Activated CD4-positive, alpha-beta T cell treated with anti-CD3 and anti-CD28 coated beads for 48 hours (primary cell): ENCODE measurements at regions not wholly inside any gene's neighbourhood (a gene's known extent, or its start where the extent isn't known, plus 50 kb on each side); places are given as distances from the start of the nearest gene placed in this dataset.
"Not testable (repeated sequence)": the region's sequence is repeated elsewhere in the genome, so short reads cannot be mapped to it uniquely, and the experiment has no call there.

Experiments used
- DNase-seq: peaks from one replicate; pipeline ENCODE4 v3.0.0-alpha.2; 2020

DNA sequence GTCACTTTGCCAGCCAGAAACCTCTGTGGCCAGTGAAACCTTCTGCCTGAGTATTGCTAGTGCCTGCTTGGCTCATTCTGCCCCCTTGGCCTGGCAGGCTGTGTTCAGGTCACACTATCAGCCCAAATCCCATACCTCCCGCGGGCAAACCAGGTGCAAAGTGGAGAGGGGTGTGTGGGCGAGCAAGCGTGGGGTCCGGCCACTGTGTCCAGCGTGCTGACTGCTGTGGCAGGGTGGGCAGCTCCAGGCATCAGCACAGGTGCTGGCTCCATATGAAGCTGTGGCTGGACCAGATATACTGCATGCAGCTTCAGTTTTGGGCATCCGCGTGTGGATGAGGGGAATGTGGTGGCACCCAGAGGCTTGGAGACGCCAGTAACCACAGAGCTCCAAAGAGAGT, 576.5 kb upstream of the EDIL3 start:
- no peak for DNase-seq

DNA sequence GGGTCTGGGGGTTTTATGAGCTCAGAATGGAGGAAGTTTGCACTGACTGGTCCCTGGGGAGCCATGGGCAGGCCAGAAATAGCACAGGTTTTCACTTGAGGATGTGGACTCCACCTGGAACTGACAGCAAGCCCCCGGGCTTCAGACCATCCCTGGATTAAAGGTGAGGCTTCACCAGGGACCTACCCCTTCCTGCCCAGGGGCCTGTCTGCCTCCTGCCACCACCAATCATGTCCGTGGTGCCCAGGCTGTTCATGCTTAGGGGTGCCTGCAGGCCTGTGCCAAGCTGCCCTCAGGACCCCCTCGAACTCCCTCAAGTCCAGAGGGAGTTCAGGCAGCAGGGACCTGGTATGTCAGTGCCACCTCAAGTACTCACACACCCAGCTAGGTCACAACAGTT, 577.2 kb upstream of the EDIL3 start:
- DNase-seq = no peak

DNA sequence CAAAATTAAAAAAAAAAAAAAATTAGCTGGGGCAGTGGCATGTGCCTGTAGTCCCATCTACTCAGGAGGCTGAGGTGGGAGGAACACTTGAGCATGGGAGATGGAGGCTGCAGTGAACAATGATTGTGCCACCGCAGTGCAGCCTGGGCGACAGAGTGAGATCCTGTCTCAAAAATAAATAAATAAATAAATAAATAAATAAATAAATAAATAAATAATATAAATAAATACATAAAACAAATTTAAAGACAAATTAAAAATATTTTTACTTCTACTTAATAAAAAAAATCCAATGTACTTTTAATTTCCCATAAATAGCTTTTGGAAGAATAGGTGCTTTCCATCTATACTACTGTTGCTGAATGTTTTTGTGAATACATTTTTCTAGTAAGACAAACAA, 598.4 kb upstream of the EDIL3 start:
- DNase-seq = no peak

DNA sequence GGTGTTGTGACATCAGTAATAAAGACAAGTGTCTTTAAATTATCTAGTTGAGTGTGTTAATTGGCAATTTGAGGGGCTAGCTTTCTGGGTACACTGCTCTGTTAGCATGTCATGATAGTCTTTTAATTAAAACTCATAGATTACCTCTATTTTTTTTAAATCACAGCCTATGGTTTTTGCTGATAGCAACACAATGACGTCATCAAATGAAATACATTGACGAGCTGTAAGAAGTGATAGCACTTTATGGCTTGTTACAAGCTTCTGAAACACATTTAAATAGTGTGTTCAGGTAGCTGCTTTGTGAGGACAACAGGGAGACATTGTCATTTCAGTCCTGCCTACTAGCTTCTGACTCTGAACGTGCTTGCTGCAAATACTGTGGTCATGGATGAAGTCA, 600.5 kb upstream of the EDIL3 start:
- no peak for DNase-seq

DNA sequence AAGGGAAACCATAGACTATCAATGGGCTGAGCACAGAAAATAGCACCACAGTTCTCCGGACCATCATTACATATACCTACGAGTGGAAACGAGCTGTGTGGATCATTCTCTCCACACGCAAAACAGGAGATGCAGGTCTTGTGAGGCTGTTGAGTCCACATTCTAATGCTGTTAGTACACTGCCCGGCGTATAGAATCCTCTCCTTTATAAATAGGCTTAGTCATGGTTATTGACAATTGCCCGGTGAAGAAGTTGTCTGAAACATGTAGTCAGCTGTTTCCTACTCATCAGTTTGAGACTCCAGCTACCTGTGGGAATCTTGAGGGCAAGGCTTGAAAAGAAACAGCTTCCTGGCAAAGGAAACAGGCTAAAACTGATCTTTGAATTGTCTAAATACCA, 602.0 kb upstream of the EDIL3 start:
- no peak for DNase-seq

DNA sequence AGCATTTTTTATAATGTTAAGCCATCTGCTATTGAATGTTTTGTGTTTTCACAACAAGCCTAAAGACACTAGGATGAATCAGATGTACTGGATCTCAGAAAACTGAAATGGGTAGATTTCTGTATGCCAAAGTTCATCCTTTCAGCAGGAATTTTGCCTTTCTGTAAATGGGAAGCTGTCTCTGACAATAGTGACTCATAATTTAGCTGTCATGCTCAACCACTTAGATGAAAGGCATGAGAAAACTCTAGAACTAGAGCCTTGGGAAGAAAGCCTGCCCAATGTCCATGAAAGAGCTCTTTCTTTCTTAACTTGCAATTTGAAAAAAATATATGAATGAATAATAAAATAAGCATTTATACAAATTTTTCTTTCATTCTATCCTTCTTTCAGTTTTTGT, 616.0 kb upstream of the EDIL3 start:
- no peak for DNase-seq

DNA sequence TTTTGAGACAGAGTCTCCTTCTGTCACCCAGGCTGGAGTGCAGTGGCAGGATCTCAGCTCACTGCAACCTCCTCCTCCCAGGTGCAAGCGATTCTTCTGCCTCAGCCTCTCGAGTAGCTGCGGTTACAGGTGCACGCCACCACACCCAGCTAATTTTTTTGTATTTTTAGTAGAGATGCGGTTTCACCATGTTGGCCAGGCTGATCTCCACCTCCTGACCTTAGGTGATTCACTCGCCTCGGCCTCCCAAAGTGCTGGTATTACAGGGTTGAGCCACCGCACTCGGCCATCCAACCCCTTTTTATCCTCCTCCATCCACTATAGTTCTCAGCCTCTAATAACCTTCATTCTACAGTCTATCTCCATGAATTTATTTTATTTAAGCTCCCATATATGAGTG, 617.3 kb upstream of the EDIL3 start:
- not testable (repeated sequence) for DNase-seq

DNA sequence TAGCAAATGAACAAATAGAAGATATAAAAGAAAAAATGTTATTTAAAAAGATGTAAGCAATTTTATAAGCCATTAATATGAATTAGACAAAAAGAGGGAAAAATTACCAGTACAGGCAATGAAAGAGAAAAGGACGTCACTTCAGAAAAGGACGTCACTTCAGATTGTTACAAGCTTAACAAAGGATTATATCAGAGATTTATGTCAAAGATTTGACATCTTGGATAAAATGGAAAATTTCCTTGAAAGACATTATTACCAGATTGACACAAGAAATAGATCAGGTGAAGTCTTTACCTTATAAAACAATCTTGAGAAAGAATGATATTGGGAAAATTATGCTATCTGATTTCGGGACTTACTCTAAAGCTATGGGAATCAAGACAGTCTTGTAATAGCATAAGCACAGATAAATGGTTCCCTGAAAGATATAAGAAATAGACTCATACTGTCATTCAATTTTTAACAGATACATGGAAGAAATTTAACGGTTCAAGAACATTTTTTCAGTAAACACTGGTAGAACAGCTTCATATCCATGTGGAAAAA, 625.4 kb upstream of the EDIL3 start:
- DNase-seq = no peak

DNA sequence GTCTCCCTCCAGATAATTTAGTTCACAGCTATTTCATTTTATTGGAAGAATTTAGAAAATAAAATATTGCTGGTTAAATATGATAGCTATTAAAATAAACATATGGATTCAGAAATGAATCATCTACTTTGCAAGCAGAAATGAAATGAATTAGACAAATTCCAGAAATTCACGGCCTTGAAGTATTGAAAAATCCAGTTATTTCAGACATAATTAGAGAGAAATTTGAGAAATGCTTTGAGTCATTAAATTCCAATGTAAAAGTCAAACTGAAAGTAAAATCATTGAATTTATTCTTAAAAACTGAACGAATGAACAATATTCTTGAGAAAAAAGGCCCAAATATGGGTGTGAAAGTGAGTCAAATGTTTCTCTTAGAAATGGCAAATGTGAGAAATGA, 632.6 kb upstream of the EDIL3 start:
- DNase-seq = no peak

DNA sequence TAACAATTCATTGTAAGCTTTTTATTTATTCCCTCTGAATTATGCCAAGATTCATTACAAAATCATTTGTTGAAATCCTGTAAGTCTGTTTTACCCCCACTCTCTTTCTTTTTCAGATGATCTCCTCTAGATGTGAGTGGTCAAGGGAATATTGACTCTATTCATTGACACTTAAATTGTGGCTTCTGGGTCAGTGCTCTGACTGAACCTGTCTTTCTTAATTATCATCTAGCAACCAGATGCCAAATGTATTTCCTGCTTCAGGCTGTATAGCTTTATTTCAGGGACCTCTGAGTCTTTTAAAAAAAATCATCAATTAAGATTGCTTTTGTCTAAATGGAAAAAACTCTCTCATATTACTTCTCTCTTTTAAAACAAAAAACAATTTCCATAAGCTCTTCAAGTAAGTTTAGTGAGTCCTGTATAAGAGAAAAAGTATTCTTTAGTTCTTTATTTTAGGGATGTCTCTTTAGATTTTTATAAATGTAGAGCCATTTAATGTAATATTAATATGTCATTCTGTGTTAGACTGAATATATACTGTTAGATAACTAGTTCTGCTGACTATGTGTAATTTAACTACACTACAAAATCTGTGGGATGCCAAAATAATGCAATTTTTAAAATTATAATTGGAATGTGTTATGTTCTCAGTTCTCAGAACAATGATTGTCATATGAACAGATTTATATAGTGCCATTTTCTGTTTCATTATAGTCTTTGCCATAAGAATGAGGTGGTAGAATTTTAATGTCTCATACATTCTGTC, 645.8 kb upstream of the EDIL3 start:
- no peak for DNase-seq

DNA sequence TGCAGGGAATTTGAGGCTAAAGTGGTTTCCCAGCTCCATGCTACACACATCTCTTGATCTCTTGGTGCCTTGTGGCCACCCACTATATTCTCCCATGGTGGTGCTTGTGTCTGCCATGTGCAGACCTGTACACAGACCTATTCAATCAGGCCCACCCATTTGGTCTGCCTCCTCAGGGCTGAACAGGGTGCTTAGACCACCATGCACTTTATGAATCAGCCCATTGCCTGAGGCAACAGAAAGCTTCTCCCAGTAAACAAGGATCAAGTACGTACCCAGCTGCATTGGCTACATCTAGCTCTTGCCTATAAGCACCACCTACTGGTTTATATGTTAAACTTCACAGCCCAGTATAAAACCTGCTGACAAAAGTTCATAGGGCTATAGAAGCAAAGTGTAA, 664.3 kb upstream of the EDIL3 start:
- DNase-seq = no peak

DNA sequence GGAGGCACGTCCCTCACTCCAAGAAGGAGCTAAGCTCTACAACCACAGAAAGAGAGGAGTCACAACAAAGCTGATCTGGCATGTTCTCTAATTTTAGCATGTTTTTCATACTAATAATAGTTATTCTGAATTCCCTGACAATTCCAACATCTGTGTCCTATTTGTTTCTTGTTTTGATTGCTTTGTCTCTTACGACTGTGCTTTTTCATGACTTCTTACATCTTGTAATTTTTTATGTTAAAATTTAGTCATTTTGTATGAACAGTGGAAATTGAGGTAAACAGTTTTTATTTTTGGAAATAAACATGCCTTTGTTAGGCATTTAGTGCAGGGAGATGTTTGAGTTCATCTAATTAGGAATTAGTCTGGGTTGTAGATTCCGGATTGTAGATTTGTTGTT, 668.1 kb upstream of the EDIL3 start:
- DNase-seq = no peak

DNA sequence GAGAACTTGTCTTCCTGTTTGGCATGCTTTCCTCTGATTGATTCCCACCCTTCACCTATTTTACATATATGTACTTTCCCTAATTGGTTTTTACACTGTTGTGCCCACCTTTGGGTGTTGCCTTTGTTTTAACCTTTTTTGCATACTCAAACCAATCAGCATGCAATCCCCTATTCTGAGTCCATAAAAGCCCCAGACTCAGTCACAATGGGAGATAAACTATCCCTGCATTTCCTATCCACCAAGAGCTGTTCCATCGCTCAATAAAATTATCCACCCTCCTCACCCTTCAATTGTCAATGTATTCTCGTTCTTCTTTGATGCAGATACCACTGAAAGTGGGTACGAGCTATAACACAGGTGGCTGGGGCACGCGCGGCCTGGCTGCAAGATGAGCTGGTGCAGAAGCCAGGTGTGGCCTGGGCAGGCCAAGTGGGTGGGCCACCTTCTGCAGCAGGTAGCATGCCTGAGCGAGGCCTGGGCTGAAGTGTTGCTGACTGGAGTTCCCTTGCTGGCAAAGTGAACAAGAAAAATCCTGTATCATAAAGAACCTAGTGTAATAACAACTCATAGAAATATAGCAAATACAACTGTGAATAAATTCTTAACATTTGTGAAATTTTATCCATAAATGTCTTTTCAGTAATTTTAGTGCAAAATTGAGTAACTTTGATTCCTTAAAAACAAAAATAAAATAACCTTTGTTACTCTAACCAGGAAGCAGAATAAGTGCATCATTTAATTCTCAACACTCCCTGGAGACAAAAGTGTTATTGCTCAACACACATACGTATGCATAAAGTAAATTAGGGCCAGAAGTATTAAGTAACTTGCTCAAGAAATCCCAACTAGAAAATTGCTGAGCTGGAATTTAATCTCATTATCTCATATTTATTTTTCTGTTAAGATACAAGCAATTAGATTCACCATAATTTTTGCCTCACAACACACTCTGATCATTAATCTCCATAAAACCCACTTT, 685.3 kb upstream of the EDIL3 start:
- no peak for DNase-seq

DNA sequence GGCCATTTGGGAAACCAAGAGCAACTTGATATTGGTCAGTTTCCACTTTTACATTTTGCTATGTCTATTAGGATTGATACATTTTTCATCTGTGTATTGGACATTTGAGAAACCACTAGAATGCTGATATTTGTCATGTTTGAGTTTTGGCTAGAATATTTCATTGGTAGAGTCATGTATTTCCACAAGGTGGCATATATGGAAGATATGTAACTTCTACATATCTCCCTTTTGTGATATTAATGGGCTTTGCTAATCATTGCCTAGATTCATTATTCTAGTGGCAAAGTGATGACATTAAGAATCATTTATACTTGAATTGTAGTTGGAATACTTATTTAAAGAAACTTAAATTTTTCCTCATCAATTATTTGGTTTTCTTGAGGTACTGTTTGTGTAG, 692.9 kb upstream of the EDIL3 start:
- no peak for DNase-seq

DNA sequence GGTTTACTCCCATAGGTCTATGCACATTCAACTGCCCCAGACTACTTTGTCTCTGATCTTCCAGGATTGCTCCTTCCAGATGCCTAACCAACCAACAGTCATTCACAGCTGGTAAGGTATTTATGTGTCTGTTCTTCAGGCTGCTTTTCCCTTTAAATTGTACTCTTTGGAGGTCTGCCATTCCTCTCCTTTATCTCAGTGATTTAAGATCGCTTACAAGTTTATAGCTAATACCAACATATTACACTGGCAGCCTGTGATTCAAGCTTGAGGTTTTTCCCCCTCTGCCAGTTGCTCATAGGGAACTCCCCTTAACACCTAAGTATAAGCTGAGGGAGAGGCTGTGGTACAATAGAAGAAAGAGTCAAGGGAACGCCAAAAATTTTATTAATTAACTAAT, 711.7 kb upstream of the EDIL3 start:
- DNase-seq = no peak

DNA sequence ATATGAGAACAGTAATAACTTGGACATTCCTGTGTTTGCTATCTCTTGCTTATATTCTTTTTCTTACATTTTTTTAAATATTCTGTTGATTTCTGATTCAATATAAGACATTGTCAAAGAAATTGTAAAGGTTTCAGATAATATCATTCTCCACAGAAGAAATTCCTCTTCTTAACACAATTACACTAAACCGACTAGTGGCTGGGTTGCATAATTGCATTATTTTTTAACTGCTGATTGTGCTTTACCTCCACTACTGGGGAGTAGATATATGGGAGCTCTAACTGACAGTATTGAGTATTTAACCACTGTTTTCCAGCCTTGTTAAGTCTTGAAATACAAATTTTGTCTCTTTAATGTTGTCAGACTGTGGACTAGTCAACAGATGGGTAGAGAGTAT, 723.8 kb upstream of the EDIL3 start:
- DNase-seq = no peak

DNA sequence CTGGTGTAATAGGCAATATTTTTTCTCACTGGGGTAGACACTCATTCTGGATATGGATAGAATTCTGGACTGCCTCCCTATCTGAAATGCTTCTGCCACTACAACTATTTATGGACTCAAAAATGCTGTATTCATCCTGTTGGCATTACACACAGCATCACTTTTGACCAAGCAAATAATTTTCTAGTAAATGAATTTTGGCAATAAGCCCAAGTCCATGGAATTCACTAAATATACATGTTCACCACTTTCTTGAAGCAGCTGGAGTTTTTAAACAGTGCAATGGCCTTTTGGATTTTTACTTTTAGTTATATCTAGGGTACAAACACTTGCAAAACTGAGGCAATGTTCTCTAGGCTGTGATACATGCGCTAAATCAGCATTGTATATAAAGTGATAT, 724.9 kb upstream of the EDIL3 start:
- DNase-seq = no peak

DNA sequence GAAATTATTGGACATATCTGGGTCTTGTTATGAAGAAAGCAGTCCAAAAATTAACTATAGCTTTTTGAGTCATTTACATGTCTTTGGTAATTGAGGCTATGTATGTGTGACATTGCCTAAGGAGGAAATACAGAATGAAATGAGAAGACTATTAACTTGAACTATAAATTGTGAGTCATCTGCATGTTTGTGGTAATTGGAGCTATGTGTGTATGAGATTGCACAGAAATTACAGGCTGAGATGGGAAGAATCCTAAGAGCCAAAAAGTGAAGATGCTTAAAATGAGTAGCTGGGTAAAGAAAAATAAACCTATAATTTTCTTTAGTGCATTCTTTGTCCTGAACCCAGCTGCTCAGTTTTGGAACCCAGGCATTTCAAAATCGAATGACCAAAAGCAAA, 747.6 kb upstream of the EDIL3 start:
- no peak for DNase-seq

DNA sequence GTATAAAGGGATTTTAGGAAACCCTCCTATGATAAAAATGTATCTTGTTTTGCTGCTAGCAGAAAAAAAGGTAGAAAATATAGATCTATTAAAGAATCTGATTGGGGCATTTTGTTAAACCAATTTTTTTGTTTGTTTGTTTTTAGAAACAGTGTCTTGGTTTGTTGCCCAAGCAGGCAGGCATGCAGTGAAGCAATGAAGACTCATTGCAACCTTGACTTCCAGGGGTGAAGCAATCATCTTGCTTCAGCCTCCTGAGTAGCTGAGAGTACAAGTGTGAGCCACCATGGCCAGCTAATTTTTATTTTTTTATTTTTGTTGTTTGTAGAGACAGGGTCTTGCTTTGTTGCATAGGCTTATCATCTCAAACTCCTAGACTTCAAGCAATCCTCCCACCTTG, 755.8 kb upstream of the EDIL3 start:
- DNase-seq = no peak

DNA sequence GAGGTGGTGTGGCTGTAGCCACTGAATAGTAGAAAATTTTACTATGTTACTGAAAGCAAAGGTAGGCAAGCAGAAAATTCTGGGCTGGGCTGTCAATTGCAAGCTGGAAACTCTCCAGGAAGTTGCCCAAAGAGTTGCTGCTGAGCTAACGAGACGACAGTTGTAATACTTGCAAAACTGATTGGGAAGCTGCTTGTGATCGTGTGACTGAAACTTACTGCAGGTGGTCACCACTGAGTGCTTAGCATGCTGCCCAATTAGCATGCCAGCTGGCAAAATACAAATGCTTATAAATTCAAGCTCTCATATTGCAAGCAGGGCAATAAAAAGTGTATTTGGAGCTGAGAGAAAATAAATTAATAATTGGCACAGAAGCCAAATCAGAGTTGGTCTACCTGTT, 758.5 kb upstream of the EDIL3 start:
- no peak for DNase-seq

DNA sequence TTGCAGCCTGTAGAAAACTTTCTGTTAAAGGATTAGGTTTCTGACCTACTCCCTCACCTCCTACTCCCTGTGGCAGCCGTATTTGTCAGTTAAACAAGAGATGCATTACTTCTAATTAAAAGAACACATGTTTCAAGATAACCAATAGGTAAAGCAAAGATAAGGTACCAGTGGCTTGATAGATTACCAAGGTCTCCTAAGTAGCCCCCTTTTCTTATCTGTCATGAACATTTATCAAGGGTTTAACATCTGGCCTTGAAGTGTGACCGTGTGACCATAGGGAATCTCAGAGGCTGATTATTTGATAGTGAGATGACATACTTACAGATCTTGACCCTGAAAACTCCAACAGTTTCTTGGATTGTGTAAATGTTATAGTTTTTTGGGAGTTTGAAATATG, 764.0 kb upstream of the EDIL3 start:
- DNase-seq = no peak

DNA sequence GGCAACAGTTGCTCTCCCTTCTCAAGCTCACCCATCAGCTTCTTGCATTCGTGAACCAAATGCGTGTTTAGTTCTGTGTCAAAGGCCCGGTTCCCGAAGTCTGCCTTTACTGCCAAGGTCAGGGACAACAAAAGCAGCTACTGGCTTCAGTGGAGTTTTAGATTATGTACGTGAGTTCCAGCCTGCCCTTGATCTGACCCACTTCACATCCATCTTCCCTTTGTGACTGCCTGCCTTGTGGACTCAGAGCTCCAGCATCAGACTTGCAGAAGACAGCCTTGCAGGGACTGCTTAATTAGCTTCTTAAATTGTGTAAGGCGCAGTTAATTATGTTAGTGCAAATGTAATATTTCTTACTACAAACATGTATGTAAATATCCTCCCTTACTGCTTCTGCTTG, 774.7 kb upstream of the EDIL3 start:
- DNase-seq = no peak

DNA sequence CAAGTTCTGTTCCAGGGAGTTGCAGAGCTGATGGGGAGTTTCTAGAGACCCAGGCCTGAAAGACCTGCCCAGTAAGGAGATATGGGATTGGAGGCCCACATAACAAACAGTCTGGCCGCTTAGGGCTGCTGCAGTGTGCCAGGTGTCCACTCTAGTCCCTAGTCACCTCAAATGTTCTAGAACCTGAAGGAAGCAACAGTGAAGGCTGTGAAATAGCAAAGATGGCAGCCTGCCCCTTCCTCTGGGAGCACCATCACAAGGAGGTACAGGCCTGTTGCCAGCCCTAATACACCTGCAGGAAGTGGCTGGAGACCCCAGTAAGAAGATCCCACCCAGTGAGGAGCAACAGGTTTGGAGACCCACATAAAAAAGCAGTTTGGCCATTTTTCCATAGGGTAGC, 783.8 kb upstream of the EDIL3 start:
- no peak for DNase-seq

DNA sequence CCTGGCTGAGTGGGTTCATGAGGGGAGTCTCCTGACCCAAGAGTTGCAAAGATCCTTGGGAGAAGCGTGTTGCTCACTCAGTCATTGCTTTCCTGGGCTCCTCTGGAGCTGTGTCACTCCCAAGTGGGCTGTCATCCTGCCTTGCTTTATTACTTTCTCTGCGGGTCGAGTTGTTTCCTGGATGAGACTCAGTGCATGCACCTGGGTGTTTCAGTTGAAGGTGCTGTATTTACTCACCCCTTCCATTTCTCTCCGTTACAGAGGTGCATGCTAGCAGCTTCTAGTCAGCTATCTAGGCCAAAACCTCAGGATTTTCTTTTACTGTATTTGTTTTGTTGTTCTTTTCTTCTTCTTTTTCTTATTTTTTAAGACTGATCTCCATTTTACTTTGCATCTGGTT, 785.5 kb upstream of the EDIL3 start:
- DNase-seq = no peak
